H7 (cell line): ENCODE measurements at regions not wholly inside any gene's neighbourhood (a gene's known extent, or its start where the extent isn't known, plus 50 kb on each side); places are given as distances from the start of the nearest gene placed in this dataset.

Experiments used
- DNase-seq: peaks from one replicate; pipeline ENCODE4 v3.0.0; 2012
- H3K27me3 ChIP-seq: 2 replicates; pipeline ENCODE4 v1.6.0; 2011; ENCODE audit warnings: mild to moderate bottlenecking, low read length; ENCODE audit not compliant: control insufficient read depth, insufficient read depth
- H3K36me3 ChIP-seq: replicated peaks from 2 replicates; pipeline ENCODE4 v1.5.1; 2011; ENCODE audit warnings: low read length; ENCODE audit not compliant: control insufficient read depth, insufficient read depth
- H3K4me3 ChIP-seq: 2 replicates; pipeline ENCODE4 v1.5.1; 2011; ENCODE audit warnings: low read depth, mild to moderate bottlenecking, control low read depth, low read length, moderate library complexity; ENCODE audit not compliant: insufficient read depth

DNA sequence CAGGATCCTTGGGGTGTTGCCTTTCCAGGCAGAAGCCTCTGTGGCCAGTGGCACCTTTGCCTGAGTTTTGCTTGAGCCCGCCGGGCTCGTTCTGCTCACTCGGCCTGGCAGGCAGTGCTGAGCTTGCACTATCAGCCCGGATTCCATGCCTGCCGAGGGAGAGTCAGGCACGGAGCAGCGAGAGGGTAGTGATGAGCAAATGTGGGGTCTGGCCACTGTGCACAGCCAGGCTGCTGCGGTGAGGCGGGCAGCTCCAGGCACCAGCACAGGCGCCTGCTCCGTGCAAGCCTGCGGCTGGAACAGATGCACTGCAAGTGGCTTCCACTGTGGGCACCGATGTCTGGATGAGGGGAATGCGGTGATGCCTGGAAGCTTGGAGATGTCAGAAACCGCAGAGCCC, 619.2 kb downstream of the RAPGEF2 start:
- Histone ChIP-seq H3K27me3 (no peaks in the 10 kb centered on the region), H3K36me3 (no peaks in the 10 kb centered on the region), H3K4me3 (no peak overlapping the region)
- no peak for DNase-seq

DNA sequence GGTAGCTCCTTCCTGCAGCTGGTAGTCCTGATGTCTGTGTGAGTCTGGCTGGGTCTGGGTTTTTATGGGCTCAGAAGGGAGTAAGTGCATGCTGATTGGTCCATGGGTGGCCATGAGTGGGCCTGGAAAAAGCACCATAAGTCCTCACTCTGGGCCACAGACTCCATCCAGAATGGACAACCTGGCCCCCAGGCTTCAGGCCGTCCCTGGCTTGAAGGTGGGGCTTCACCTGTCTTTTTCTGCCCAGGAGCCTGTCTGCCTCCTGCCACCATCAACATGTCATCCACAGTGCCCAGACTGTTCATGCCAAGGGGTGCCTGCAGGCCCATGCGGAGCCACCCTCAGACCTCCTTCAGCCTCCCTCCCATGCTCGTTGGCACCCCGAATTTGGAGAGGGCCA, 620.0 kb downstream of the RAPGEF2 start:
- H3K36me3 ChIP-seq: no peaks in the 10 kb centered on the region
- no peaks in the 10 kb centered on the region for H3K27me3 ChIP-seq
- no peak for DNase-seq
- H3K4me3 ChIP-seq: no peak overlapping the region

DNA sequence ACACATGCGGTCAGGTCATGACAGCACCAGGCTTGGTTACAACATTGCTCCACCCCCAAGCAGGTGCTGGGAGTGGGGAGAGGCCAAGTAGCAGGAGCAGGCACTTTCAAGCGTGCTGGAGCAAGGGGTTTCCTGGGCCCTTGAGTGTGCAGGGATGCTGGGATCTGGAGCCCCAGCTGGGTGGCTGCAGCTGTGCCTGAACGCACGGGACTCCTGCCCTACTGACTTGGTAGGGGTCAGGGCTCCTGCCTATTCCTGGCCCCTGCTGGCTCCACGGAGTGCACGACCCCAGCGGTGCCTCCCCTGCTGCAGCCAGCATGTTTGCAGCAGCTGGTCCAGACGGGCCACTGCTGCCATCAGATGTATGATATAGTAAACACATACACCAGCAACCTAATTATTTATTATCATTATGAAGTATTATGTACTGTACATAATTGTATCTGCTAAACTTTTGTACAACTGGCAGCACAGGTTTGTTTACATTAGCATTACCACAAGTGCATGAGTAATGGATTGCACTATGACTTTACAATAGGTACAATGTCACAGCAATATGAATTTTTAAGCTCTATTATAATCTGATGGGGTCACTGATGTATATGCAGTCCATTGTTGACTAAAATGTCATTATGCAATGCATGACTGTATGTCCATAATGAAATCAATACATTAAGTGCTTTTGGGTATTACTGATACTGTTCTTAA, 620.6 kb downstream of the RAPGEF2 start:
- Histone ChIP-seq H3K36me3 (no peaks in the 10 kb centered on the region), H3K27me3 (no peaks in the 10 kb centered on the region), H3K4me3 (no peak overlapping the region)
- no peak for DNase-seq

DNA sequence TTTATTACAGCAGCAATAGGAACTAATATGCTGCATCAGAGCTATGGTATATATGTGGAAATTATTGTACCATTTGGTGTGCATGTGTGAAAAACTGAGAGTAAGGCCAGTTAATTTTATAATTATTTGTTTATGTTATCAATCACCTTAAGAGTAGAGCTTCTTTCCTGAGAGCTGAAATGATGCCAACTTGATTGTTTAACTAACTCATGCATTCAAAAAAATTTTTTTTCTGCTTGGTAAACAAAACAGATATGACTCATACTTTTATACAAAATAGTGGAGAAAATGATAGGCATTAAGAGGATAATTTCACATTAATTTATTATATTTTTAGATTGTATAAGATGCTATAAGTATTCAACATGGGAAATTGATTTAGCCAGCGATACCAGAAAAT, 622.7 kb downstream of the RAPGEF2 start:
- Histone ChIP-seq H3K27me3 (no peaks in the 10 kb centered on the region), H3K4me3 (no peak overlapping the region), H3K36me3 (no peaks in the 10 kb centered on the region)
- DNase-seq: no peak

DNA sequence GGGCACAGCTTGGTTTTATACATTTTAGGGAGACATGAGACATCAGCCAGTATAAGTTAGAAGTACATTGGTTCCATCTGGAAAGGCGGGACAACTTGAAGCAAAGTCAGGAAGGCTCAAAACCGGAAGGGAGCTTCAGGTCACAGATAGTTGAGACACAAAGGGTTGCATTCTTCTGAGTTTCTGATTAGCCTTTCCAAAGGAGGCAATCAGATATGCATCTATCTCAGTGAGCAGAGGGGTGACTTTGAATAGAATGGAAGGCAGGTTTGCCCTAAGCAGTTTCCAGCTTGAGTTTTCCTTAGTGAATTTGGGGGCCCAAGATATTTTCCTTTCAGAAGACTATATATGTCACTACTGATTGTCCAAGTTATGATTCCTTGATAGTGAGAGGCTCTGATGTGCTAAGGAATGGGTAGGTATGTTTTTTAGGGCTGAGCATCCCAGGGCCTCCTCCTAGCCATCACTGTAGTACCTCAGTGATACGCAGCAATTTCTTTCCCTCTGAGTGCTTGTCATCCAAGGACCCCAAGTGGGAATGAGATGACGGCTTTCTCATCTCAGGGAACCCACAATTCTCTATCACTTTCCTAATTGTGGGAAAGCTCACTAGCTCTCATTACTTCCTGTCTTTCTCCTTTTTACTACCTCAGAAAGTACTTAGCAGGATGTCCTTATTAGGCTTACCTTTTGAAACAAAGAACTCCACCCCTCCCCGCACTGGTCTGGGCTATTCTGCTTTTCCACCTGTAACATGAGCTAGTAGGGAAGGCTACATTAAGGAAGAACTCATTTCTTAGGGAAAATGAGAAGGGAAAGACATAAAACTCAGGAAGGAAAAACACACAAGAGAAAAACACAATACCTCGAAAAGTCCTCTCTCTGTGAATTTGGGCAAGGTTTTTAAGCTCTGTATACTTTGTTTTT, 632.7 kb downstream of the RAPGEF2 start:
- peak; percentile 36 for DNase-seq
- Histone ChIP-seq H3K36me3 (no peaks in the 10 kb centered on the region), H3K4me3 (no peak overlapping the region)

DNA sequence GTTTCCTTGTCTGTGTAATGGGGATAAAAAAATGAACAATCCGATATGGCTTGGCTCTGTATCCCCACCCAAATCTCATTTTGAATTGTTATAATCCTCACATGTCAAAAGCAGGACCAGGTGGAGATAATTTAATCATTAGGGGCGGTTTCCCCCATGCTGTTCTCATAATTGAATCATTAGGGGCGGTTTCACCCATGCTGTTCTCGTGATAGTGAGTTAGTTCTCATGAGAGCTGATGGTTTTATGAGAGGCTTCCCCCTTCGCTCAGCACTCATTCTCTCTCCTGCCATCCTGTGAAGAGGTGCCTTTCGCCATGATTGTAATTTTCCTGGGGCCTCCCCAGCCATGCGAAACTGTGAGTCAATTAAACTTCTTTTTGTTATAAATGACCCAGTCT, 633.5 kb downstream of the RAPGEF2 start:
- Histone ChIP-seq H3K36me3 (no peaks in the 10 kb centered on the region), H3K27me3 (no peaks in the 10 kb centered on the region), H3K4me3 (no peak overlapping the region)
- no peak for DNase-seq

More for the DNA sequence above, 632.7 kb downstream of the RAPGEF2 start:
- H3K27me3 ChIP-seq: no peaks in the 10 kb centered on the region

DNA sequence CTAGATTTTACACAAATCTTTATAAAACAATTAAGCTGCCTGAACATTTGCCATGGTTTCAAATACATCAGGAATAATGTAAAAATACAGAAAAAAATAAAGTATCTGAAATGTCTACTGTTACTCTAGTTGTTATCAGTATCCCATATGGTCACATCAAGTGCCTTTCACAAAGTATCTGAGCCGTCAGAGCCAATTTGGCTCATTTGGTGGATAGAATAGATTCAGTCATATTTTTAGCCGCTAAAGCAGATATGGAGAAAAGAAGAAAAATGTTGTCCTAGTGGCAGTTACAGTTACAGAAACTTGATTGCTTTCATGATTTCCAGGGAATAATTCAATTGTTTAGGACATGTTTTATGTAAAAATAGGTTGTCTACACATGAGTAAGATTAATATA, 641.1 kb downstream of the RAPGEF2 start:
- Histone ChIP-seq H3K36me3 (no peaks in the 10 kb centered on the region), H3K4me3 (no peak overlapping the region), H3K27me3 (no peaks in the 10 kb centered on the region)
- DNase-seq: no peak

DNA sequence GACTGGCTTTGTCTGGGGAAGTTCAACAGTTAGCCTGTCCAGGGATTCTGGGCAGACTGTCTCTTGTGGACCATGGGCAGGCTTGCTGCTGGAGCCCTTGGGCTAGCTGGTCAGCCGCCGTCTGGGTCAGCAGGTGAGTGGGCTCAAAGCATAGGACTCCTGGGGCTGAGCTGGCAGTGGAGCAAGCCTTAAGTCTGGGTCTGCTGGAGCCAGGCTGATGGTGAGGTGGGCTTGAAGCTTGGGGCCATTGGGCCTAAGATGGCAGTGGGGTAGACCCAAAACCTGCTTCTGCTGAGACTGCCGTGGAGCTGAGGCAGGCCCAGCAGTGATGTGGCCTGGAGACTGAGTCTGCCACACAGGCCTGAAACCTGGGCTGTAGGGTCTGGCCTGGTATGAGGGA, 645.1 kb downstream of the RAPGEF2 start:
- DNase-seq: no peak
- Histone ChIP-seq H3K4me3 (no peak overlapping the region), H3K27me3 (no peaks in the 10 kb centered on the region), H3K36me3 (no peaks in the 10 kb centered on the region)

DNA sequence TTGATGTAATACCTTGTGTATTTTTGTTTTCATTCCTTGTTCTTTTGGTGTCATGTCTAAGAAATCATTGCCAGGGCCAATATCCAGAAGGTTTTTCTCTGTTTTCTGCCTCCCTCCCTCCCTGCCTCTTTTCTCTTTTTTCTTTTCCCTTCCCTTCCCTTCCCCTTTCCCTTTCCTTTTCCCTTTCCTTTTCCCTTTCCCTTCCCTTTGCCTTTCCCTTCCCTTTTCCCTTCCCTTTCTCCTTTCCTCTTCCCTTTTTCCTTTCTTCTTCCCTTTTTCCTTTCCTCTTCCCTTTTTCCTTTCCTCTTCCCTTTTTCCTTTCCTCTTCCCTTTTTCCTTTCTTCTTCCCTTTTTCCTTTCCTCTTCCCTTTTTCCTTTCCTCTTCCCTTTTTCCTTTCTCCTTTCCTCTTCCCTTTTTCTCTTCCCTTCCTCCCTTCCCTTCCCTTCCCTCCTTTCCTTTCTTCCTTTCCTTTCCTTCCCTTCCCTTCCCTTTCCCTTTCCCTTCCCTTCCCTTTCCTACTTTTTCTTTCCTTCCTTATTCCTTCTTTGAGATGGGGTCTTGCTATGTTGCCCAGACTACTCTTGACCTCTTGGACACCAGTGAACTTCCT, 646.1 kb downstream of the RAPGEF2 start:
- no peaks in the 10 kb centered on the region for H3K27me3 ChIP-seq
- DNase-seq: no peak
- H3K4me3 ChIP-seq: no peak overlapping the region
- H3K36me3 ChIP-seq: no peaks in the 10 kb centered on the region

DNA sequence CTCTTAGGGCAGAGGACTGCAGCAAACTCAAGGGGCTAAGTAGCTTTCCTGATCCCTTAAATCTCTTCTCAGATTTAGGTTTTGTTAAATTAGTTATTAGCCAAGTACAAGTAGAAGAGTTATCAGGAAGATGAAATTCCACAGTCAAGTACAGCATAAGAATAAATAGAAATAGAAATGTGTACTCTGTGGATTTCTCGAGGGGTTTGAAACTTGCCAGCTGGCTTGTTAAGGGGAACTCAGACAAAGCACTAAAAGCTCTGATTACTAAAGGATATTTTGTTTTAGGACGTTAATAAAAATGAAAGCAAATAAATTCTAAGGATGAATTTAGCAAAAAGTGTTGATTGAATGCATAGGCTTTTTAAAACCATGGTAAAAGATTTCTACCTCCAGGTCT, 654.6 kb downstream of the RAPGEF2 start:
- Histone ChIP-seq H3K36me3 (no peaks in the 10 kb centered on the region), H3K4me3 (no peak overlapping the region), H3K27me3 (no peaks in the 10 kb centered on the region)
- DNase-seq: no peak

DNA sequence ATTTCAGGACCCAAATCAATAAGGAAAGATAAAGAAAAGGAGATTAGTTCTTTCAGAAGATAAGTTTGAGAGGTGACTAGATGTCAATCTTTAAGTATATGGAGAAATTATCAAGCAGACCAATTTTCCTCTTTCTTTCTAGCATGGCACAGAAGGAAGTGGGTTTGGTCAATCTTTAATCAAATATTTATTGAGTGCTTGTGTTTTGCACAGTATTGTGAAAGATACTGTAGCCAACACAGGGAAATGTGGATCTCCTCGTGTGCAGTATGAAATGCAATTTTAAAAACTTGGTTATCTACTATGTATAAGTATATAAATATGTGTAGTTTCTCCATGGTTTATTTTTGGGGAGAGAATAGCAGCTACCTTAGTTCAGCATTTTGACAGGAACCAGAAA, 655.2 kb downstream of the RAPGEF2 start:
- Histone ChIP-seq H3K36me3 (no peaks in the 10 kb centered on the region), H3K27me3 (no peaks in the 10 kb centered on the region), H3K4me3 (no peak overlapping the region)
- no peak for DNase-seq

DNA sequence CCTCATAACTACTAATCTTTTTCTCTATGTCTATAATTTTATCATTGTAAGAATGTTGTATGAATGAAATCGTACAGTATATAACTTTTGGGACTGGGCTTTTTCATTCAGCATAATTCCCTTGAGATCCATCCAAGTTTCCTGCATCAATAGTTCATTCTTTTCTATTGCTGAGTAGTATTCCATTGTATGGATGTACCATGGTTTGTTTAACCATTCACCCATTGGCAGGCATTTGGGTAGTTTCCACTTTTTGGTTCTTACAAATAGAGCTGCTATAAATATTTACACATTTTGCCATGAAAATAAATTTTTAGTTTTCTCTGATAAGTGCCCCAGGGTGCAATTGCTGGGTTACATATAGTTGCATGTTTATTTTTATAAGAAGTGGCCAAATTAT, 659.8 kb downstream of the RAPGEF2 start:
- Histone ChIP-seq H3K27me3 (no peaks in the 10 kb centered on the region), H3K4me3 (no peak overlapping the region), H3K36me3 (no peaks in the 10 kb centered on the region)
- no peak for DNase-seq

DNA sequence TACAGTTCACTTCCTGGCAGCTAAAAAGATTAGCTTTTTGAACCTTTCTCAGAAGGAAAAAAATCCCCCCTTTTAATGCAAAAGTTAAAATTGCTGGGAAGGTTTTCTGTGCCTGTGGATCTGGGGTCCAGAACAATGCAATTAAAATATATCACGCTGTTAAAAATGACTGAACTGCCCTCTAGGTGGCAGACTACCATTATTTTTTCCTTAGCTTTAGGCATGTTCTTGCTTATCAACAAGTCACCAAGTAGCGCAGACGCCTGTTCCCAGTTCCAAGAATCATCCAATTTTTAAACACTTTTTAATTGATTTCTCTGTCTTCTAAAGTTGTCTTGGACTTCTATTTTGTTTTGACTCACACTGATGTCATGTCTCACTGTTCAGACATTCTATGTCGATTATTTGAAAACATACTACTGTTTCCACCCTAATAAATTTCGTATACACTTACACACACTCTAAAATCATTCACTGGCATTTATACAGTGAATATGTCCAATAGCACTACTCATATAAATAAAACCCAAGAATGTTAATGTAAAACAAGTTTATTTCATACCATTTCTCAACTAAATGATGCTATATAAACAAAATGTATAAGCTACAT, 661.6 kb downstream of the RAPGEF2 start:
- Histone ChIP-seq H3K4me3 (no peak overlapping the region), H3K36me3 (no peaks in the 10 kb centered on the region), H3K27me3 (no peaks in the 10 kb centered on the region)
- peak; percentile 50 for DNase-seq

DNA sequence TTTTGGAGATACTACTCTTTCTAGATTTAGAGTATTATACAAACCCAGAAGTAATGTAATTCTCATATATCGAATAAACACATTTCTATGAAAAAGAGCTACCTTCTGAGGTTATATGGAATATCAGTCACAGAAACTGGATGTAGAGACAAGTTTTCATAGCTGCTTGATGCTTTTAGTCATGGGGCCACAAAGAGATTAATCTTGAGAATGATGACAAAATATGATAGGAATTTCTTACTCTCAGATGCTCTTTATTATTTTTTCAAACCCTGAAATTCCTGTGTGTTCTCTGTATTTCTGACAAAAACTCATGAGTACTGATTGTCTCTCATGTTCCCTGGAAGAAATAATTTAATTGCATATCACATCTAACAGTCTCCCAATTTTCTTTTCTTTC, 662.5 kb downstream of the RAPGEF2 start:
- Histone ChIP-seq H3K27me3 (no peaks in the 10 kb centered on the region), H3K36me3 (no peaks in the 10 kb centered on the region), H3K4me3 (no peak overlapping the region)
- DNase-seq: no peak
